GM12872 (cell line): ENCODE measurements at regions not wholly inside any gene's neighbourhood (a gene's known extent, or its start where the extent isn't known, plus 50 kb on each side); places are given as distances from the start of the nearest gene placed in this dataset.

Experiments
- TF ChIP-seq, protein P1 (sequence below): IDR thresholded peaks from 3 replicates; pipeline ENCODE4 v1.5.1; 2011; ENCODE audit warnings: low read depth, mild to moderate bottlenecking, low read length, moderate library complexity; ENCODE audit not compliant: insufficient read depth

DNA sequence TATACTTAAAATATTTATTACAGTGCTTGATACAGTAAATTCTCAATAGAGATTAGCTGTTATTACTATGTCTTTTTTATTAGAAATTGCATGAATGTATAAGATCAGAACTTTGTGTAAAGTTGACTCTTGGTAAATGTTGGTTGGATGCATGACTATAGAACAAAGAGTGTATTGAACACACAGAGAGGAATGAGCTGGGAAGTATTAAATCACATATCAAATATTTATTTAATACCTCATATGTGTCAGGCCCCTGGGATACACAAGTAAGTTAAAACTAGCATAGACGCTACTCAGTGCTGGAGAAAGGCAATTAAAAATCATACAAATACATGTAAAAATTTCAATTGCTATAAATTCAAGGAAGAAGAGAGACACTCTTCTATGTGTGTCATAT is 550.7 kb upstream of the TLE4 start:
- TF ChIP-seq, protein P1, sequence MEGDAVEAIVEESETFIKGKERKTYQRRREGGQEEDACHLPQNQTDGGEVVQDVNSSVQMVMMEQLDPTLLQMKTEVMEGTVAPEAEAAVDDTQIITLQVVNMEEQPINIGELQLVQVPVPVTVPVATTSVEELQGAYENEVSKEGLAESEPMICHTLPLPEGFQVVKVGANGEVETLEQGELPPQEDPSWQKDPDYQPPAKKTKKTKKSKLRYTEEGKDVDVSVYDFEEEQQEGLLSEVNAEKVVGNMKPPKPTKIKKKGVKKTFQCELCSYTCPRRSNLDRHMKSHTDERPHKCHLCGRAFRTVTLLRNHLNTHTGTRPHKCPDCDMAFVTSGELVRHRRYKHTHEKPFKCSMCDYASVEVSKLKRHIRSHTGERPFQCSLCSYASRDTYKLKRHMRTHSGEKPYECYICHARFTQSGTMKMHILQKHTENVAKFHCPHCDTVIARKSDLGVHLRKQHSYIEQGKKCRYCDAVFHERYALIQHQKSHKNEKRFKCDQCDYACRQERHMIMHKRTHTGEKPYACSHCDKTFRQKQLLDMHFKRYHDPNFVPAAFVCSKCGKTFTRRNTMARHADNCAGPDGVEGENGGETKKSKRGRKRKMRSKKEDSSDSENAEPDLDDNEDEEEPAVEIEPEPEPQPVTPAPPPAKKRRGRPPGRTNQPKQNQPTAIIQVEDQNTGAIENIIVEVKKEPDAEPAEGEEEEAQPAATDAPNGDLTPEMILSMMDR, result no peak

DNA sequence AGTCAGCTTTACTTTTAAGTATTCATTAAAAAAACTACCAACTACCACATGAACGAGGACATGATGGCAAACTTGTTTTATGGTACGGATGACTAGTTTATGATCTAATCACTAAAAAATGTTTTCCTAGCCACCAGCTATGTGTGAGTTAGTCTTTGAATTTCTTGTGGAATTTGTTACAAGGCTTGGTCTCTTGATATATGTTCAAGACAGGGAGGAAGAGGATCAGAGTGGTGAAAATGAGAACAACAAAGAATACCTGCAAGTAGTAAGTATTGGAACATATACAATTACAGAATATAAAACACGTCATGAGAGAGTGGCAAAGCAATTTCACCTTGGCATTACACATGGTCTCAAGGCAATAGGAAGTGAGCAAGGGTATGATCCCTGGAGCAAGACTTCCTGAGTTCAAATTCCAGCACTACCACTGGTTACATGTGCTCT is 548.6 kb upstream of the TLE4 start:
- TF ChIP-seq, protein P1, result no peak

DNA sequence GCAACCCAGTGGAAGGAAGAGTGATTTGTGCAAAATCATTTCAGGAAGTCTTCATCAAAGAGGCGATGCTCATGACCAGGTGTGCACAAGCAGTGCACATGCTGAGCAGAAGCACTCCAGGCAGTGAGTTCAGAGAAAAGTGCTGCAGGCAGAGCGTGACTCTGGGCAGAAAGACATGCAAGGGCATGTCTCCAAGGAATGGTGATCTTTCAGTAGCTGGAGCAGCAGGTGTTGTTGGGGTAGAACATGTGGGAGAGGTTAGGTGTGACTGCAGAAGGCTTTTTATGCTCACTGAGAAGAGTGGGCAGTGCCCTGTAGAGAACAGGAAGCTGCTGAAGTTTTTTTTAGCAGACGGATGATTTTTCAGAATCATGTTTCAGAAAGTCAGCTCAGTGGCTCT is 545.4 kb upstream of the TLE4 start:
- TF ChIP-seq, protein P1, result no peak

DNA sequence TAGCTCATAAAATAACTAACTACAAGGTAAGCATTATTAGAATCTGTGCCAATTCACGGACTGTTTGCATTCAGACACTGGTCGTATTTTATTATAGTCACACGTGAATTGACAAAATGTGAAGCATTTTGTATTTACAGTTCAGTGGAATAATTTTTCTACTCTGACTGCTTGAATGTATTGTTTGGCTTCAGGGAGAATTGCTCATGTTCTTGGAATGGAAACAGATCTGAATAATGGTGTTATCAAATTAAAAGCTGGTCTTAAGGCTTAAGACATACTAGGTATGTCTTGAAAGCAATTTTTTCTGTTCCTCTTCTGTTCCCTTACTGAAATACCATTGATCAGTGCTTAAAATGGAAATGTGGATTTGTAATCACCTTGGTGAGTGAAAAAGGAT is 543.7 kb upstream of the TLE4 start:
- TF ChIP-seq, protein P1, result no peak

DNA sequence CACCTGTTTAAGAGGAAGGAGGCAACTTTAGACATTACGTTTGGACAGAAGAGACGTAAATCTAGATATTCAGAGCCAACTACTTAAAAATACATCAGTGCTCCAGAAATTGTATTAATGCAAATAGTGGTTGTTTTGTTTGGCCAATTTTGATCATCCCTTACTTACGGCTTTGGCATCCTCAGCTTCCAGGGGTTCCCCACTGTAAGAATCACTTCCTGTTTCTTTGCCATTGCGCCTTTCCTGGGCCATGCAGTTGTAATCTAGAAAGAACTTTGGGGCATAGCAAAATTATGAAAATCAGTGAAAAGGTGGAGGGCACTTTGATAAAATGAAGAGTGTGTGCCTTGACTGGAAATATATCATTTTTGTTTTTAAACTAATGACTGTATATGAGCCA is 537.2 kb upstream of the TLE4 start:
- TF ChIP-seq, protein P1, result no peak

DNA sequence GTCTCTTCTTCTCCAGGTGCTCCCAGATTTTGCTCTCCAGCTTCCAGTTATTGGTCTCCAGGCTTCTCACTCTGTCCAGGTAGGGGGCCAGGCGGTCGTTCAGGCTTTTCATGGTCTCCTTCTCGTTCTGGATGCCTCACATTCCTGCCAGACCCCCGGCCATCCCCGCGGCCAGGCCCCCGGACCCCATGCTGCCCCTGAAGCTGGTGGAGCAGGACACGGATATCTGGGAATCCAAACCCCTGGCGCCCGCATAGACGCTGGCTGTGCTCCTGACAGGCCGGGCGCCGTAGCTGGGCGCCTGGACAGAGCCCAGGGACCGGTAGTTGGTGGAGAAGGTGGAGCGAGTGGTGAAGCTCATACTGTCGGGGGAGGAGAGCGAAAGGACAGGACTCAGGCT is 534.4 kb upstream of the TLE4 start:
- TF ChIP-seq, protein P1, result no peak

DNA sequence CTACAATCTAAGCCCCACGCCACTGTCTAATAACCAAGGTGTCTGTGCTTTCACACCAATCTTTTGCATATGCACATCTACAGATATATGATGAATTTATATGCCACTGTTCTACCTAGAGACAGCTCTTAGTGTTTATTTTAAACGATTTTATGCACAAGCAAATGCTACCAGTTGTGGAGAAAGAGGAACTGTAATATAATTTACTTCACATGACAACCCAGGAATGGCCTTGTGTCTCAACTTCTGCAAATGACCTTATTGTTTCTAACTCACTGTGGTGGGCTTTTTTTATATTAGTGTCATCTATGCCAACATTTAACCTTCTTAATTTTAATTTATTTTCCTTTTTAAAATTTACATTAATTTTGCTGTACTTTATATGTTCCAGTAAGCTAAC is 531.1 kb upstream of the TLE4 start:
- TF ChIP-seq, protein P1, result no peak

DNA sequence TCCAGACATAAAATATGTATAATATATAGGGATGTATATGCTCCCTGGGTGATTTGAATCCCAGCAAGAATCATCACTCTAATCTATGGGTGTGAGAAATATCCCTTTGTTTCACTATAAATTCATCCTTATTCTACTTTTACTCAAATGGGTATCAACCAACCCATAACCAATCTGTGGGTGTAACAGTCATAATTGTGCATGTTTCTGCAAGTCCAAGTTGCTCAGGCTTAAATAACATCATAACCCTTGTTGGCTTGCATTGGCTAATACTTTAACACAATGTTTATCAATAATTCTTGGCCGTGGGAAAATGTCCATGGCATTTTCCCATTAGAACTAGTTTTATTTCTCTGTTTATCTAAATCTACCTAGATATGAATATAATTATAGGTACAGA is 530.5 kb upstream of the TLE4 start:
- TF ChIP-seq, protein P1, result no peak
